ENCODE measurements at regions not wholly inside any gene's neighbourhood (a gene's known extent, or its start where the extent isn't known, plus 50 kb on each side); places are given as distances from the start of the nearest gene placed in this dataset.

DNA sequence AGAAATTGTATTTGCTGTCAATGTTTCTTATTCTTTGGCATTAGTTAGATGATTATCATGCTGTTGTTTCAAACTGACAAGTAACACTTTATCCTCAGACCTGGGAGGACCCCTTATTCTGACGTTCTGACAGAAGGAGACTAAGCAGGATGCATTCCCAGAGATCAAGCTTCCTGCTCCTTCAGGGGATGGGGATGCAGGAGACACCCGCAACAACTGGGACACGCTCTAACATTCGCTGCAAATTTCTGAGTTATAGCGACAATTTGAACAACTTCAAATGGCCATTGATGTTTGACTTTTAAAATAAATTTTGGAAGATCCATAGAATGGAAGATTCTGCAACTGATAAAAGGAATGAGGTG, 69.0 kb upstream of the ZNF184 start:
- H3K4me3 ChIP-seq (ENCODE audit: insufficient read depth, low read length), result no peak overlapping the region
- TF ChIP-seq, protein P1, sequence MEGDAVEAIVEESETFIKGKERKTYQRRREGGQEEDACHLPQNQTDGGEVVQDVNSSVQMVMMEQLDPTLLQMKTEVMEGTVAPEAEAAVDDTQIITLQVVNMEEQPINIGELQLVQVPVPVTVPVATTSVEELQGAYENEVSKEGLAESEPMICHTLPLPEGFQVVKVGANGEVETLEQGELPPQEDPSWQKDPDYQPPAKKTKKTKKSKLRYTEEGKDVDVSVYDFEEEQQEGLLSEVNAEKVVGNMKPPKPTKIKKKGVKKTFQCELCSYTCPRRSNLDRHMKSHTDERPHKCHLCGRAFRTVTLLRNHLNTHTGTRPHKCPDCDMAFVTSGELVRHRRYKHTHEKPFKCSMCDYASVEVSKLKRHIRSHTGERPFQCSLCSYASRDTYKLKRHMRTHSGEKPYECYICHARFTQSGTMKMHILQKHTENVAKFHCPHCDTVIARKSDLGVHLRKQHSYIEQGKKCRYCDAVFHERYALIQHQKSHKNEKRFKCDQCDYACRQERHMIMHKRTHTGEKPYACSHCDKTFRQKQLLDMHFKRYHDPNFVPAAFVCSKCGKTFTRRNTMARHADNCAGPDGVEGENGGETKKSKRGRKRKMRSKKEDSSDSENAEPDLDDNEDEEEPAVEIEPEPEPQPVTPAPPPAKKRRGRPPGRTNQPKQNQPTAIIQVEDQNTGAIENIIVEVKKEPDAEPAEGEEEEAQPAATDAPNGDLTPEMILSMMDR (IDR thresholded peaks at IDR 0.05; ENCODE audit: extremely low read depth, low read depth, low read length), result no peak
- H4K20me1 ChIP-seq (ENCODE audit: insufficient read depth, low read length), result no peaks in the 10 kb centered on the region
- H3K27ac ChIP-seq (ENCODE audit: low read depth, low read length), result no peak overlapping the region
- H3K27me3 ChIP-seq (ENCODE audit: insufficient read depth, low read length), result peaks cover 3% of the 10 kb centered on the region
- H3K36me3 ChIP-seq (ENCODE audit: insufficient read depth, low read length), result no peaks in the 10 kb centered on the region
- no peak overlapping the region for H3K4me2 ChIP-seq (ENCODE audit: insufficient read depth, low read length)
- H3K4me1 ChIP-seq (ENCODE audit: insufficient read depth, low read length), result peaks cover 14% of the 10 kb centered on the region
- no peak overlapping the region for H2AFZ ChIP-seq (ENCODE audit: low read length)
- peak; percentile 73 for DNase-seq (ENCODE audit: insufficient read length, low spot score, missing footprints)
- no peaks in the 10 kb centered on the region for H3K79me2 ChIP-seq (ENCODE audit: insufficient read depth, low read length)
- no peaks in the 10 kb centered on the region for H3K9me3 ChIP-seq (ENCODE audit: low read depth, low read length)

- DNase-seq (ENCODE audit: insufficient read length, low spot score, missing footprints), result no peak
- TF ChIP-seq, protein P1 (IDR thresholded peaks at IDR 0.05; ENCODE audit: extremely low read depth, low read depth, low read length), result no peak
- H3K4me3 ChIP-seq (ENCODE audit: insufficient read depth, low read length), result no peak overlapping the region
These were observed 68.5 kb upstream of the ZNF184 start for GRCh38 chr6:27541212-27541932.

DNA sequence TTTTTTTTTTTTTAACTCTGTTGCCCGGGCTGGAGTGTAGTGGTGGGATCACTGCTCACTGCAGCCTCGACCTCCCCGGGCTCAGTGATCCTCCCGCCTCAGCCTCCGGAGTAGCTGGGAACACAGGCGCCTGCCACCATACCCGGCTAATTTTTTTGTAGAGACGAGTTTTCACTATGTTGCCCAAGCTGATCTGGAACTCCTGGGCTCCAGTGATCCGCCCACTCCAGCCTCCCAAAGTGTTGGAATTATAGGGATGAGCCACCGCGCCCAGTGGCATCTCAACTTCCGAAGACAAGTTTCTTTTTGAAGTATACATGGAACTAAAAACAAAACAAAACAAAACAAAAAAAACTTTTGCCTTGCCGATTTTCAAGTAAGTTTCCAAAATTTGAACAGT, 66.6 kb upstream of the ZNF184 start:
- H3K4me1 ChIP-seq (ENCODE audit: insufficient read depth, low read length), result peaks cover 2% of the 10 kb centered on the region
- H3K4me2 ChIP-seq (ENCODE audit: insufficient read depth, low read length), result no peak overlapping the region

More at GRCh38 chr6:27541212-27541932, 68.5 kb upstream of the ZNF184 start:
- H3K27ac ChIP-seq (ENCODE audit: low read depth, low read length), result no peak overlapping the region
- no peak overlapping the region for H2AFZ ChIP-seq (ENCODE audit: low read length)
- peaks cover 3% of the 10 kb centered on the region for H3K27me3 ChIP-seq (ENCODE audit: insufficient read depth, low read length)
- H3K4me1 ChIP-seq (ENCODE audit: insufficient read depth, low read length), result peaks cover 14% of the 10 kb centered on the region
- no peaks in the 10 kb centered on the region for H3K79me2 ChIP-seq (ENCODE audit: insufficient read depth, low read length)
- H3K36me3 ChIP-seq (ENCODE audit: insufficient read depth, low read length), result no peaks in the 10 kb centered on the region
- no peaks in the 10 kb centered on the region for H3K9me3 ChIP-seq (ENCODE audit: low read depth, low read length)
- H3K4me2 ChIP-seq (ENCODE audit: insufficient read depth, low read length), result no peak overlapping the region
- H4K20me1 ChIP-seq (ENCODE audit: insufficient read depth, low read length), result no peaks in the 10 kb centered on the region

DNA sequence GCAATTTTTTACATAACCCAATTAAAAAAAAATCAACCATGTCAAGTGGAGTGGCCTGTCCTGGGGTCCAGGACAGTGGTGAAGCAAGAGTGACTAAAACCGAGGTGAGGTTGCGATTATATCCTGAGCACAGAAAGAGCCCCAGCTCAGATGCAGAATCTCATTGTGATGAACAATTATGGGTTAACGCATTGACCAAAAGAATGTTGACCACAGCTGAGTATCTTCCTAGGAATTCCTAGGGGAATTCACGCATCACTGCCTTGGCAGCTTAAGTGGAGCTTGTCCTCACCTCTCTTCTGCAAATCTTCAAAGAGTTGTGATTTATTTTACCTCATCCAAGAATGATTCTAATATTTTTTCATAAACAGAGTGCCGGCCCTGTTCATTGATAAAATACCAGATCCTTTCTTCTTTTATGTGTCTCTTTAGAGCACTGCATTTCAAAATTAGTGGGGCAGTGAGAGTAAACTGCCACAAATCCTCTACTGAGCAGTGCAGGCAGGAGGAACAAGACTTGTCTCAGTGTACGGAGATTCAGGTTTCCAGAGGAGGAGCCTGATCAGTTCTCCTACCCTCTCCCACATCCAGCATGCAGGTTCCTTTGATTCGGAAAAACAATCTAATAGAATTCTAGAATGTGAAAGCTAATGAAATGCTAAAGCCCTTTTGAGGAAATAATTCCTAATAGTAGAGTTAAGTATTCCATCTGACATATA, 60.1 kb upstream of the ZNF184 start:
- DNase-seq (ENCODE audit: insufficient read length, low spot score, missing footprints), result no peak
- peaks cover 3% of the 10 kb centered on the region for H3K27me3 ChIP-seq (ENCODE audit: insufficient read depth, low read length)
- no peak overlapping the region for H3K4me2 ChIP-seq (ENCODE audit: insufficient read depth, low read length)
- no peaks in the 10 kb centered on the region for H3K9me3 ChIP-seq (ENCODE audit: low read depth, low read length)
- no peaks in the 10 kb centered on the region for H3K4me1 ChIP-seq (ENCODE audit: insufficient read depth, low read length)
- H3K4me3 ChIP-seq (ENCODE audit: insufficient read depth, low read length), result no peak overlapping the region
- TF ChIP-seq, protein P1 (IDR thresholded peaks at IDR 0.05; ENCODE audit: extremely low read depth, low read depth, low read length), result no peak
- no peak overlapping the region for H2AFZ ChIP-seq (ENCODE audit: low read length)
- H3K79me2 ChIP-seq (ENCODE audit: insufficient read depth, low read length), result no peaks in the 10 kb centered on the region
- H3K27ac ChIP-seq (ENCODE audit: low read depth, low read length), result no peak overlapping the region
- H3K36me3 ChIP-seq (ENCODE audit: insufficient read depth, low read length), result no peaks in the 10 kb centered on the region
- H4K20me1 ChIP-seq (ENCODE audit: insufficient read depth, low read length), result no peaks in the 10 kb centered on the region

More for the DNA sequence above, 66.6 kb upstream of the ZNF184 start:
- TF ChIP-seq, protein P1 (IDR thresholded peaks at IDR 0.05; ENCODE audit: extremely low read depth, low read depth, low read length), result no peak
- no peak for DNase-seq (ENCODE audit: insufficient read length, low spot score, missing footprints)
- no peaks in the 10 kb centered on the region for H3K36me3 ChIP-seq (ENCODE audit: insufficient read depth, low read length)
- no peak overlapping the region for H3K4me3 ChIP-seq (ENCODE audit: insufficient read depth, low read length)
- H3K27me3 ChIP-seq (ENCODE audit: insufficient read depth, low read length), result peaks cover 3% of the 10 kb centered on the region
- no peaks in the 10 kb centered on the region for H3K9me3 ChIP-seq (ENCODE audit: low read depth, low read length)
- no peak overlapping the region for H2AFZ ChIP-seq (ENCODE audit: low read length)
- H4K20me1 ChIP-seq (ENCODE audit: insufficient read depth, low read length), result no peaks in the 10 kb centered on the region
- H3K79me2 ChIP-seq (ENCODE audit: insufficient read depth, low read length), result no peaks in the 10 kb centered on the region
- no peak overlapping the region for H3K27ac ChIP-seq (ENCODE audit: low read depth, low read length)

Measured in osteoblast (primary cell).